ENCODE measurements at regions not wholly inside any gene's neighbourhood (a gene's known extent, or its start where the extent isn't known, plus 50 kb on each side); places are given as distances from the start of the nearest gene placed in this dataset.

- DNase-seq = no peak
- H3K4me3 ChIP-seq (ENCODE audit: insufficient read depth, low read depth, low read length) = no peak overlapping the region
- H4K20me1 ChIP-seq (ENCODE audit: insufficient read depth, low read length) = no peaks in the 10 kb centered on the region
- H3K4ac ChIP-seq (ENCODE audit: low read depth, low read length) = no peak overlapping the region
- H2BK20ac ChIP-seq (ENCODE audit: low read depth, low read length) = no peak overlapping the region
- no peak overlapping the region for H3K4me2 ChIP-seq (ENCODE audit: low read depth, low read length)
- H2AK5ac ChIP-seq (ENCODE audit: low read depth, low read length) = no peak overlapping the region
- no peak overlapping the region for H3K14ac ChIP-seq (replicated peaks; ENCODE audit: low read depth, low read length)
- intact Hi-C loops (cut with micrococcal nuclease) = loop anchor here (5.0 kb wide), 1 partner anchor 119 kb away; no protein-coding TSS in a partner anchor
- H4K8ac ChIP-seq (ENCODE audit: low read depth in 2 of 2, low read length in 2 of 2) = no peak overlapping the region
- no peak overlapping the region for H3K9ac ChIP-seq (ENCODE audit: low read depth, low read length)
- no peak overlapping the region for H2BK120ac ChIP-seq (ENCODE audit: low read depth, low read length)
- no peak for ATAC-seq (ENCODE audit: low read depth)
- peaks cover 3% of the 10 kb centered on the region for H3K4me1 ChIP-seq (ENCODE audit: control insufficient read depth, insufficient read depth, low read length)
- H3K9me3 ChIP-seq (ENCODE audit: control insufficient read depth, insufficient read depth, low read length) = no peaks in the 10 kb centered on the region
- H3K18ac ChIP-seq (ENCODE audit: low read depth, low read length) = no peak overlapping the region
- no peaks in the 10 kb centered on the region for H3K36me3 ChIP-seq (ENCODE audit: control insufficient read depth, insufficient read depth, low read length)
- no peaks in the 10 kb centered on the region for H3K79me1 ChIP-seq (ENCODE audit: low read depth in 1 of 2, low read length in 2 of 2)
- dilution Hi-C loops (cut with HindIII; ENCODE audit: low sequenced_read_pairs, unreplicated experiment) = loop anchor here (25.0 kb wide), 1 partner anchor 301 kb away; no protein-coding TSS in a partner anchor
- H3K23ac ChIP-seq (ENCODE audit: low read depth, low read length) = no peak overlapping the region
- no peak overlapping the region for H3K27ac ChIP-seq (ENCODE audit: insufficient read depth, low read length)
- H4K5ac ChIP-seq (ENCODE audit: low read depth, low read length) = no peak overlapping the region
- no peak overlapping the region for H2BK5ac ChIP-seq (ENCODE audit: low read depth, low read length, poor library complexity, severe bottlenecking)
- no TSS peak for BruUV-seq (replicated peaks)
- no peak overlapping the region for H2AFZ ChIP-seq (replicated peaks; ENCODE audit: low read length, poor library complexity)
- H3K27me3 ChIP-seq (ENCODE audit: control insufficient read depth, insufficient read depth, low read length) = peaks cover 11% of the 10 kb centered on the region
- TF ChIP-seq POLR2A (IDR thresholded peaks at IDR 0.05; ENCODE audit: low read depth, low read length) = no peak
- no peak for TF ChIP-seq RCOR1 (IDR thresholded peaks at IDR 0.05; ENCODE audit: insufficient replicate concordance, low read length)
- no peak for TF ChIP-seq CTCF (conservative IDR thresholded peaks at IDR 0.05; ENCODE audit: low read depth, low read length)
- no peak for TF ChIP-seq RAD21 (IDR thresholded peaks at IDR 0.05; ENCODE audit: low read length)
- no peak for TF ChIP-seq RFX5 (IDR thresholded peaks at IDR 0.05; ENCODE audit: low read depth, low read length)
- no peak for TF ChIP-seq USF2 (IDR thresholded peaks at IDR 0.05; ENCODE audit: low read depth, low read length)
- TF ChIP-seq NFE2L2 (IDR thresholded peaks at IDR 0.05; ENCODE audit: low read depth, low read length) = no peak
- TF ChIP-seq FOS (IDR thresholded peaks at IDR 0.05; ENCODE audit: low read depth, low read length) = no peak
- TF ChIP-seq MAFK (IDR thresholded peaks at IDR 0.05; ENCODE audit: low read depth, low read length) = no peak
- TF ChIP-seq ELK1 (IDR thresholded peaks at IDR 0.05; ENCODE audit: borderline replicate concordance, low read depth, low read length) = no peak
- no peak for TF ChIP-seq MAZ (IDR thresholded peaks at IDR 0.05; ENCODE audit: borderline replicate concordance, low read depth, low read length)
- TF ChIP-seq SMC3 (IDR thresholded peaks at IDR 0.05; ENCODE audit: low read depth, low read length) = no peak
- TF ChIP-seq BHLHE40 (IDR thresholded peaks at IDR 0.05; ENCODE audit: low read depth, low read length) = no peak
- no peak for TF ChIP-seq CEBPB (IDR thresholded peaks at IDR 0.05; ENCODE audit: low read depth, low read length)
- TF ChIP-seq CHD1 (IDR thresholded peaks at IDR 0.05; ENCODE audit: low read depth, low read length) = no peak
- no peak for TF ChIP-seq MXI1 (IDR thresholded peaks at IDR 0.05; ENCODE audit: borderline replicate concordance, low read depth, low read length)
- H2BK15ac ChIP-seq (ENCODE audit: low read depth, low read length) = no peak overlapping the region
- no peak overlapping the region for H2AK9ac ChIP-seq (replicated peaks; ENCODE audit: low read depth, low read length, poor library complexity)
- POLR2A ChIA-PET (ENCODE audit: unreplicated experiment) = no interaction called here
- CTCF ChIA-PET = interaction anchor here (0.6 to 1.5 kb wide), 3 partner anchors 153 to 295 kb away, joined by 3 to 5 read pairs (median 4); no protein-coding TSS in a partner anchor
- in situ Hi-C loops (cut with MboI; ENCODE audit: low sequenced_read_pairs) = no loop called here
- no peak overlapping the region for H4K91ac ChIP-seq (ENCODE audit: insufficient read depth, low read depth, low read length)
- no peak overlapping the region for H3K56ac ChIP-seq (ENCODE audit: extremely low read depth, insufficient read depth, low read length)
- no peaks in the 10 kb centered on the region; the same call in 1 of the 2 replicates for H3K9me1 ChIP-seq (ENCODE audit: insufficient read depth, low read length)
Measured at GRCh38 chr2:56013475-56013874, 89.9 kb upstream of the EFEMP1 start.

Measured in IMR-90 (cell line).